T-helper 1 cell treated with Interleukin-12 subunit alpha and Interleukin-12 subunit beta and Interleukin-4 antibody, amounts not matched to agents 30 μg/mL and 1 μg/mL, for 36 hours (primary cell): ENCODE measurements at regions not wholly inside any gene's neighbourhood (a gene's known extent, or its start where the extent isn't known, plus 50 kb on each side); places are given as distances from the start of the nearest gene placed in this dataset.
A peak's percentile ranks its signal among the peaks of the same experiment; 100 is the strongest.
"Not testable (repeated sequence)": the region's sequence is repeated elsewhere in the genome, so short reads cannot be mapped to it uniquely, and the experiment has no call there.

Experiments
- H3K27ac Mint-ChIP-seq: one replicate; pipeline ENCODE4 v1.8.0; 2021; ENCODE audit warnings: mild to moderate bottlenecking, mixed read lengths
- H3K27me3 Mint-ChIP-seq: one replicate; pipeline ENCODE4 v1.8.0; 2021; ENCODE audit warnings: low read depth, mixed read lengths
- H3K36me3 Mint-ChIP-seq: one replicate; pipeline ENCODE4 v1.8.0; 2021; ENCODE audit warnings: low read depth, mixed read lengths
- H3K4me1 Mint-ChIP-seq: one replicate; pipeline ENCODE4 v1.8.0; 2021; ENCODE audit warnings: low read depth, mixed read lengths
- H3K4me3 Mint-ChIP-seq: one replicate; pipeline ENCODE4 v1.8.0; 2021; ENCODE audit warnings: mild to moderate bottlenecking, moderate library complexity, mixed read lengths
- H3K9me3 Mint-ChIP-seq: one replicate; pipeline ENCODE4 v1.8.0; 2021; ENCODE audit warnings: mixed read lengths

DNA sequence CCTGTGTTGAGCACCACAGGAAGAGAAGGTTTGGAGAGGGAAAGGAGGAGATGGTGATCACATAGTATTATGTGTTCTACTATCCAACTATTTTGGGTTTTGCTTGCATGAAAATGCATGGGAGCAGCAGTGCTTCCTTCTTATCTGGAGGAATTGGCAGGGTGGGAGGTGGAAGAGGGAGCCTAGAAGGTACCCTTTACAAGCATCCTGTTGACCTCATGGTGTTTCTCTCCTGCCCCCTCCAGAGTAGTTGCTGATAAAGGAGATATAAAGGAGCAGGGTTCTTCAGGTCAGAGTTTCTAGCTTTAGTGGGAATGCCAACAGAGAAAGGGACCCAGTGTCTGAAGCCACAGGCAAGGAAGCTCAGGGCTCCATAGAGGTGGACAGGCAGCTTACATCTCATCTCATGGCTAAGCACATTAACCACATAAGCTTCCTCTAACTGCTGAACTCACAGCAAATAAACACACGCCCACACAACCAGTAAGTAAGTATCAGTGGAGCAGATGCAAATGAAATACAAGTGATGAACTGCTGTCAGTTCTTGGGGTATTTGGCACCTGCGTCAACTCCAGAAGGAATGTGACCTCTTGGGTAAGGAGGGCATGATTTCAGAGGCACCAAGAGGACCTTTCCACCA is 174.2 kb upstream of the SLC38A2 start:
- H3K27me3 Mint-ChIP-seq = no peaks in the 10 kb centered on the region
- peaks cover 60% of the 10 kb centered on the region for H3K4me1 Mint-ChIP-seq
- H3K9me3 Mint-ChIP-seq = peaks cover 22% of the 10 kb centered on the region
- H3K27ac Mint-ChIP-seq = peak overlapping the region; percentile 74
- H3K4me3 Mint-ChIP-seq = peak overlapping the region; percentile 36
- H3K36me3 Mint-ChIP-seq = peaks cover 30% of the 10 kb centered on the region

DNA sequence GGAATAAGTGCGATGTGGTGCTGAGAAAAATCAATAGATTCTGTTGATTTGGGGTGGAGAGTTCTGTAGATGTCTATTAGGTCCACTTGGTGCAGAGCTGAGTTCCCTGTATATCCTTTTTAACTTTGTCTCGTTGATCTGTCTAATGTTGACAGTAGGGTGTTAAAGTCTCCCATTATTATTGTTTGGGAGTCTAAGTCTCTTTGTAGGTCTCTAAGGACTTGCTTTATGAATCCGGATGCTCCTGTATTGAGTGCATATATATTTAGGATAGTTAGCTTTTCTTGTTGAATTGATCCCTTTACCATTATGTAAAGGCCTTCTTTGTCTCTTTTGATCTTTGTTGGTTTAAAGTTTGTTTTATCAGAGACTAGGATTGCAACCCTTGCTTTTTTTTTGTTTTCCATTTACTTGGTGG is 170.8 kb upstream of the SLC38A2 start:
- Mint-ChIP-seq H3K9me3 (peaks cover 31% of the 10 kb centered on the region), H3K36me3 (peaks cover 34% of the 10 kb centered on the region), H3K4me1 (peaks cover 32% of the 10 kb centered on the region)
- not testable (repeated sequence) for H3K4me3 Mint-ChIP-seq, H3K27ac Mint-ChIP-seq, H3K27me3 Mint-ChIP-seq

DNA sequence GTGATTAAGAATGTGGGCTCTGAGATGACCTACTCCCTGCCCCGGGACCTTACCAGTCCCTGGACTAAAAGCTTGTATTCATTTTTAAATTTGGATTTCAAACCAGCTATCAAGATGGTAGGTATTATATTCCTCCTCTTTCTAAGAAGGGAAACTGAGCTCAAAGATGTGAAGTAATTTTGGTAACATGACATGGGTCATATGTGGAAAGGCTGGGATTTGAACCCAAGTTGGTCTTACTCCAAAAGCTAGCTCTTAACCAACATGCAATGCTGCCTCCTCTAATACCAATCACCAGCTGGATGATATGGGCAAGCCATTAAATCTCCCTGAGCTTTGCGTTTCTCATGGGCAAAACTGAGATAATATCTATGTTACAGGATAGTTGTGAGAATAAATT is 166.4 kb upstream of the SLC38A2 start:
- Mint-ChIP-seq H3K4me3 (no peak overlapping the region), H3K27ac (no peak overlapping the region), H3K4me1 (peaks cover 21% of the 10 kb centered on the region)

DNA sequence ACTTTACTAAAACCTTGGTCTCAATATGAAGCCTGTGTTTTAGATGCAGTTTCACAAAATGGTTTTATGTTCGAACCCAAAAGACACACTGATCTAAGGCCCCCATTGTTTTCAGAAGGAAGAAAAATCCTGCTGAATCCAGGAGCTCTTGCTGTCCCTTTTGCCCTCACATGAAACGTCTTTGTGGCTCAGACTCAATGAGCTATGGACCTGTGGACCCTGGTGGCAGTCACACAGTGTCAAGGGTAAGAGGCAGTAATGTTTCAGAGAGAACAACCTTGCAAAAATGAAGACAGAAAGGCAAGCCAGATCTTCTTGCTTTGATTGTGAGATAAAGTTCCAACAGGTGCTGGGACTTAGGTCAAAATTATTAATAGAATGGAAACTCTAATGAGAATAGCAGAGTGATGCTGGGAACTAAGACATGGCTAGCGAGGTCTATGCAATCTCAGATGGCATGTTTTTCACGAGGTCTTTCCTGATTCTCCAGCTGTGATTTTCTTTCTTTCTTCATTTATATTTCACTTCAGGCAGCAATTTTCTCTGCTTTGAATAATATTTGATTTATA is 164.9 kb upstream of the SLC38A2 start:
- H3K27me3 Mint-ChIP-seq = no peaks in the 10 kb centered on the region
- no peak overlapping the region for H3K27ac Mint-ChIP-seq
- H3K36me3 Mint-ChIP-seq = peaks cover 10% of the 10 kb centered on the region
- peaks cover 16% of the 10 kb centered on the region for H3K4me1 Mint-ChIP-seq
- H3K9me3 Mint-ChIP-seq = peaks cover 12% of the 10 kb centered on the region
- H3K4me3 Mint-ChIP-seq = no peak overlapping the region

More for the DNA sequence above, 166.4 kb upstream of the SLC38A2 start:
- H3K27me3 Mint-ChIP-seq = no peaks in the 10 kb centered on the region
- peaks cover 21% of the 10 kb centered on the region for H3K9me3 Mint-ChIP-seq
- H3K36me3 Mint-ChIP-seq = peaks cover 21% of the 10 kb centered on the region

DNA sequence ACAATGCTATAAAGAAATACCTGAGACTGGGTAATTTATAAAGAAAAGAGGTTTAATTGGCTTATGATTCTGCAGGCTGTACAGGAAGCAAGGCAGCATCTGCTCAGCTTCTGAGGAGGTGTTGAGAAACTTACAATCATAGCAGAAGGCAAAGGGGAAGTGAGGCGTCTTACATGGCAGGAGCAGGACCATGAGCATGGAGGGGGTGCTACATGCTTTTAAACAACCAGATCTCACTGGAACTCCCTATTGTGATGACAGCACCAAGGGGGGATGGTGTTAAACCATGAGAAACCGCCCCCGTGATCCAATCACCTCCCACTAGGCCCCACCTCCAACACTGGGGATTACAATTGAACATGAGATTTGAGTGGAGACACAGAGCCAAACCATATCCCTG is 163.7 kb upstream of the SLC38A2 start:
- peaks cover 16% of the 10 kb centered on the region for H3K4me1 Mint-ChIP-seq
- H3K27ac Mint-ChIP-seq, H3K27me3 Mint-ChIP-seq, H3K4me3 Mint-ChIP-seq: not testable (repeated sequence)
- H3K36me3 Mint-ChIP-seq = peaks cover 11% of the 10 kb centered on the region
- H3K9me3 Mint-ChIP-seq = peaks cover 16% of the 10 kb centered on the region

DNA sequence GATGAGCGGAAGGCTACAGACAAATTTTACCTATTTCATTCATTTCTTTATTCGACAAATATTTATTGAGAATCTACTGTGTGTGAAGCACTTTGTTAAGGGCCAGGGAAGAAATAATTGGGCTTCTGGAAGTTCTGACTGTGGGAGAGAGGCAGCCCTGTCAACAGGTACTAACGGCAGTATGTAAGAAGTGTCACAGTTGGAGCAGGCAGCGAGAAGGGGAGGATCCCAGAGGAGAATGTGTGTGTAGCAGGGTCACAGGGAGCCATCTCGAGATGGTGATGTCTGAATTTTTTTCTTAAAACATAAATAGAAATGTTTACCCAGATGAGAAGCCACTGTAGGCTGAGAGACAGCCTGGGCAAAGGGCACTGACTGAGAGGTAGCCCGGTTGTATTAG is 163.3 kb upstream of the SLC38A2 start:
- H3K4me3 Mint-ChIP-seq = no peak overlapping the region
- H3K27me3 Mint-ChIP-seq = no peaks in the 10 kb centered on the region
- peaks cover 16% of the 10 kb centered on the region for H3K4me1 Mint-ChIP-seq
- H3K36me3 Mint-ChIP-seq = peaks cover 9% of the 10 kb centered on the region
- H3K9me3 Mint-ChIP-seq = peaks cover 16% of the 10 kb centered on the region
- no peak overlapping the region for H3K27ac Mint-ChIP-seq

DNA sequence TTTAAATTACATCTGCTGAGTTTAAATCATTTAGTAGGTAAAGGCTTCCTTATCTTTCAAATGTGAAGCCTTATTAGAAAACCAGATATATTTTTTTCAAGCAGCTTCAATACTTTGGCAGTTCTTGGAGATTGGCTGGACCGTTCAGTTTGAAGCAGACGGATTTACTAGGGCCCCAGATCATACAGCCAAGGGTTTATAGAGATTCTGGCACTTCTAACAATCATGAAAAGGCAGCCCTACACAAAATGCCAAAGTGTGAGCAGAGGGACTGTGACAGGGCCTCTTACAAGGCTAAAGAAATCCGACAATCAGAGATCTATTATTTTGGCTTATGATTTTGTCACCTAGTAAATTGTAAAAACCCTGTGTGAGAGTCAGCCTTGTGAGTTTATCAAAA is 162.8 kb upstream of the SLC38A2 start:
- Mint-ChIP-seq H3K27ac (no peak overlapping the region), H3K36me3 (peaks cover 7% of the 10 kb centered on the region), H3K9me3 (peaks cover 11% of the 10 kb centered on the region), H3K27me3 (no peaks in the 10 kb centered on the region), H3K4me1 (peaks cover 16% of the 10 kb centered on the region), H3K4me3 (no peak overlapping the region)

DNA sequence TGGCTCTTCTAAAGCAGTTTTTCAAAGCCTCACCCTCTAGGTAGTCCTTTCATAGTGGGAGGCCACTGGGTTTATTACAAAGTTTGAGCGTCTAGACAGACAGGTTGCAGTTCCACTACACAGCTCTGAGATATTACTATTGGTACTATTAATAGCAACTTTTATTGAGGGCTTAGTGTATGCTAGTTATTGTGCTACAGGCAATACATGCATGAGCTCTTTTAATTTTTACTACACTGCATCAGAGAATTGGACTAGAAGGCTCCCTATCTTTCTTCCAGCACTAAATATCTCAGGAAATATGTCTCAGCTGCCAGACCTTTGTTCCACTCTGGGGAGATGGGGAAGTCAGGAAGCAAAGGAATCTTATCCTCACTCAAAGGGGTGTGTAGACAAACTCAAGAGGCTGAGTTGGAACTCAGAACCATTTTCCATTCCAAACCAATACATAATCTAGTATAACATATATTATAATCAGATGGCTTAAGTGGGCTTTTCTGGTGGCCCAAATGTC is 161.8 kb upstream of the SLC38A2 start:
- Mint-ChIP-seq H3K4me3 (no peak overlapping the region), H3K27me3 (no peaks in the 10 kb centered on the region), H3K27ac (no peak overlapping the region), H3K9me3 (peaks cover 8% of the 10 kb centered on the region), H3K4me1 (peaks cover 16% of the 10 kb centered on the region), H3K36me3 (peaks cover 8% of the 10 kb centered on the region)

DNA sequence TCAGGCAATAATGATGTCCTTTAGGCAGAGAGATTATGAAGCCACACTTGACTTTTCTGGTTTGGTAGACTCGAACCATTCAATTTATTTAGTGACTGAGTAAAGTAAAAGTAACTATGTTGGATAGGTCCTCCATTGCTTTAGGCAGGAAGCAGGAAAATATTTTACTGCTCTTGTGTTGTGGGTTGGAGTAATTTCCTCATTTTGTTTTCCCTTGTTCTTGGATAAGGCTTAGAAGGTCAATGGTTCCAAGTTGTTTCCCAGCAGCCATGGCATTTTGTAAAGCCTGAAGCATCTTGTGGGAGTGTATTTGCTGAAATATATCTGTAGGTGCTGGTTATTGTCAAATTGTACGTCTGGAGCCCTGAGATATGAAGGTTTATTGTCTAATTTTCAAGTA is 161.2 kb upstream of the SLC38A2 start:
- no peak overlapping the region for H3K27ac Mint-ChIP-seq
- no peak overlapping the region for H3K4me3 Mint-ChIP-seq
- no peaks in the 10 kb centered on the region for H3K27me3 Mint-ChIP-seq

DNA sequence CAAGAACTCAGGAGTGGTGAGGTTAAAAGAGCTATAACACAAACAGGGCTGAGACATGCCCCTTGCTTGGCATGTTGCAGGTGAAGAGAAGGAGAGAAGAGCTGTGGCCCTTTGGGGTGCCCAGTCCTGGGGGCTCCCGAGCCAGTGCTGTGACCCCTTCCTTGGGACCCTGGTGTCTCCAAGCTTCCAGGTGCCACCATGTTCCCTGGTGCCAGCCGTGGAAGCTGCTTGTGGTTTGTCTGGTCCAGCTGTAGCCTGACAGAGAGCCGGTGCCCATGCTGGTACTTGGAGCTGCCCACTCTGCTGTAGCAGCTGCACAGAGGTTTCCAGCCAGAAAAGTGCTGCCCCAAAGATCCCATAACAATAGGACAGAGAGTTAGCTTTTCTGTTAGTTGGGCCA is 159.2 kb upstream of the SLC38A2 start:
- Mint-ChIP-seq H3K4me3 (no peak overlapping the region), H3K36me3 (peaks cover 24% of the 10 kb centered on the region)

More for the DNA sequence above, 161.2 kb upstream of the SLC38A2 start:
- H3K9me3 Mint-ChIP-seq = peaks cover 12% of the 10 kb centered on the region
- H3K36me3 Mint-ChIP-seq = peaks cover 10% of the 10 kb centered on the region
- H3K4me1 Mint-ChIP-seq = peaks cover 16% of the 10 kb centered on the region

DNA sequence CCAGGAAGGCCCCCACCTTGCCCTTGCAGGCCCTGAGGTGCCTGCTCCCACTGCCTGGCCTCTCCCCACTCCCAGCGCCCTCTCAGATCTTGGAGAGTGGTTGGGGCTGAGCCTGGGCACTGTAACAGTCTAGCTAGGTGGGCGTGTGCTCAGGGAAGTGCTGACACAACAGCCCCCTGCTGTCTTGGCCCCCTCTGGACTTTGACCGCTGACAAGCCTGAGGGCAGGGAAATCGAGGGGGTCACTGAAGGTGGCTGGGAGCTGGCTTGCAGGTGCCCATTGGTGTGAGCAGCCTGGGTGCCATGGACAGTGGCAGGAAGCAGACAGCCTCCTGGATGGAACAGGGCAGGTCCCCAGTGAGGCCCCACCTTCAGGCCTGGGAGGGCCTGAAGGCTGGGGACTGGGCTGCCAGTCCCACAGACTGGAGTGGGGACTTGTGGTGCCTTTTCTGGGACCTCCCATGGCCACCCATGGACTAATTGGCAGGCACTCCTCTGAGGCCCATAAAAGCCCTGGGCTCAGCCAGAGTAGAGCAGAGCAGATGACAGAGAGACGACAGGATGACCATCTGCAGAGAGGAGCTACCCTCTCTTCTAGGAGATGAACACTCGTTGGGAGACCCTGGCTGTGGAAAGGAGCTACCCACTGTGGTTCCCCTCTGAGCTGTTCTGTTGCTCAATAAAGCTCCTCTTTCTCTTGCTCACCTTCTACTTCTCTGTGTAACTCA is 158.6 kb upstream of the SLC38A2 start:
- Mint-ChIP-seq H3K36me3 (peaks cover 24% of the 10 kb centered on the region), H3K27me3 (no peaks in the 10 kb centered on the region), H3K27ac (no peak overlapping the region), H3K4me1 (peaks cover 7% of the 10 kb centered on the region), H3K4me3 (no peak overlapping the region), H3K9me3 (peaks cover 27% of the 10 kb centered on the region)

More for the DNA sequence above, 159.2 kb upstream of the SLC38A2 start:
- H3K27ac Mint-ChIP-seq = no peak overlapping the region
- peaks cover 13% of the 10 kb centered on the region for H3K4me1 Mint-ChIP-seq
- peaks cover 27% of the 10 kb centered on the region for H3K9me3 Mint-ChIP-seq
- H3K27me3 Mint-ChIP-seq = no peaks in the 10 kb centered on the region

DNA sequence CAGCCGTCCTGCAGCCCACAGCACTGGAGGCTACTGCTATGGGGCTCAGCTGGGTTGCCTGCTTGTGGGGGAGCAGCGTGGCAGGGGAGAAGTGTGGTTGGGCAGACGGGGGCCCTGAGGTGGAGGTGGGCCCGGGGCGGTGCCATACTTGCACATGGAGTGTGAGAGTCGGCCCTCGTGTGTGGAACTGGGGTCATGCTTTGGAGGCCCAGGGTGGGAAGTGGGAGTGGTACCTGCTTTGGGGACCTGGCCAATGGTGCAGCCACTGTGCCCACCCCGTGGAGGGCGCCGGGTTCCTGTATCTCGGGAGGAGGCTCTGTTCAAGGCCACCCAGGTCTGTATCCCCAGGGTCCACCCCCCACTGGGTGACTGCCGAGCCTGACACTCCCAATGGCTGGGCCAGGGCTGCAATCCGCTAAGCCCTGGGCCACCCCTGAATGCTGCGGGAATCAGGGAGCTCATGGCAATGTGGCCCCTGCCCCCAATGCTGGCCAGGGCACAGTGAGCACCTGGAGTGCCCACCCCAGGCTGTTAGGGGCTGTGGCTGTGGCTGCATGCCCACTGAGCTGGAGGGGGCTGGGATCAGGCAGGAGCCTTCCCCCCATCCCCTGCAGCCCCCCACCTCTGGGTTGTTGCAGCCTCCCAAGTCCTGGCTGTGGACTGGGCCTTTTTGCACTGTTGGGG is 157.9 kb upstream of the SLC38A2 start:
- no peaks in the 10 kb centered on the region for H3K27me3 Mint-ChIP-seq
- no peak overlapping the region for H3K4me3 Mint-ChIP-seq
- H3K27ac Mint-ChIP-seq = no peak overlapping the region
- H3K4me1 Mint-ChIP-seq = no peaks in the 10 kb centered on the region
- H3K9me3 Mint-ChIP-seq = peaks cover 32% of the 10 kb centered on the region
- peaks cover 26% of the 10 kb centered on the region for H3K36me3 Mint-ChIP-seq

DNA sequence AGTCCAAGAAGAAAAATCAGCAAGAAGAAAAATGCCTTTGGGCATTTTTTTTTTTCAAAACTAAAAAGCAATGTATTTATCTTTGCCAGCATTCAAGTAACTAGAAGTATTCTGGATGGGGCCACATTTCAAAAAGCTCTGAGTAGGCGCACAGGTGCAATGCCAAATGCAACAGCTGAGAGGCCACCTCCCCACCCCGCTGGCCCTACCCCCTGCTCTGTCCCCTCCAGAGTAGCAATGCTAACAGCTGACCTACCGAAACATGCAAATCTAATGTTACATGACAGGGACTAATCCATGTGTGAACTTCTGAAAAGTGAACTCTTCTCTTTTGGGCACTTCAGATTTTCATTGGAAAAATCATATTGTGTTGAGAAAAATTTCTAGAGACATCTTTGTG is 153.7 kb upstream of the SLC38A2 start:
- Mint-ChIP-seq H3K27me3 (no peaks in the 10 kb centered on the region), H3K4me1 (peaks cover 32% of the 10 kb centered on the region), H3K36me3 (peaks cover 28% of the 10 kb centered on the region), H3K9me3 (peaks cover 26% of the 10 kb centered on the region), H3K4me3 (no peak overlapping the region), H3K27ac (no peak overlapping the region)

DNA sequence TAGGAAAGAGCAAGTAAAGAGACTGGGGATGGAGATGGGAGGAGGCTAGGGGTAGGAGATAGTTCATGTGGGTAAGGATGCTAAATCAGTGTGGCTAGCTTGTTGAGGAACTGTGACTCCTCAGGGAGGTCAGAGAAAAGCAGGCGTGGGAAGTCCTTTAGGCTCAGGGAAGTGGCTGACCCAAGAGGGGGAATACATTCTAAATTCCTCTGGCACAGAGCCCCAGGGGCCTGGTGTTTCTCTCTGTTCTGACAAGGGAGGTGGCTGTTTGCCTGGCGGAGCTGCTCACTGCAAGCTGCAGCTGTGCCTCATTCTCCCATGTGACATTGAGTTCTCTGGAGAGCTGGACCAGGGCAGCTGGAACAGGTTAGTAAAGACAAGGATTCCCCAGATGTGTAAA is 152.2 kb upstream of the SLC38A2 start:
- Mint-ChIP-seq H3K27ac (peak overlapping the region; percentile 97), H3K27me3 (no peaks in the 10 kb centered on the region), H3K4me3 (peak overlapping the region; percentile 23), H3K4me1 (peaks cover 42% of the 10 kb centered on the region), H3K9me3 (peaks cover 26% of the 10 kb centered on the region), H3K36me3 (peaks cover 25% of the 10 kb centered on the region)
